ENCODE measurements at regions not wholly inside any gene's neighbourhood (a gene's known extent, or its start where the extent isn't known, plus 50 kb on each side); places are given as distances from the start of the nearest gene placed in this dataset.

GRCh38 chr3:150180334-150180733, 209.6 kb upstream of the PFN2 start:
- no peak overlapping the region for H2BK120ac ChIP-seq (replicated peaks; ENCODE audit: low read depth, low read length)
- CTCF ChIA-PET (ENCODE audit: partially characterized antibody): interaction anchor here (0.7 to 1.5 kb wide), 4 partner anchors 11 to 1386 kb away, joined by 3 to 7 read pairs (median 4); no protein-coding TSS in a partner anchor
- H3K23ac ChIP-seq (ENCODE audit: insufficient read length): no peak overlapping the region
- H4K91ac ChIP-seq (replicated peaks; ENCODE audit: insufficient read length, low read length): no peak overlapping the region
- FAIRE-seq (no peak), DNase-seq (ENCODE audit: low read depth in 1 of 2, low spot score in 2 of 2) (no peak)
- no peak overlapping the region for H3K56ac ChIP-seq (replicated peaks; ENCODE audit: insufficient read length, low read depth, low read length)
- H2AK5ac ChIP-seq (ENCODE audit: low read depth, low read length): no peak overlapping the region
- H2BK12ac ChIP-seq (ENCODE audit: low read depth, low read length): no peak overlapping the region
- H2BK20ac ChIP-seq (ENCODE audit: low read length): no peak overlapping the region
- no peak overlapping the region for H4K8ac ChIP-seq (ENCODE audit: extremely low read depth, insufficient read depth, low read length)
- peaks cover 0 to 6% (median 0%) of the 10 kb centered on the region in 4 experiments; a peak in 1 of 7 replicates for H3K4me1 ChIP-seq (replicated peaks in 1 of 4; ENCODE audit: control insufficient read depth in 3 of 4, insufficient read depth in 4 of 4, low read length in 3 of 4)
- no peak overlapping the region for H3K9ac ChIP-seq (replicated peaks in 1 of 4; ENCODE audit: extremely low read depth in 1 of 4, low read depth in 3 of 4, low read length in 3 of 4)
- 0 out of 7 replicates have a peak, but pooled peaks cover 0 to 2% (median 0%) of the 10 kb centered on the region in 4 experiments for H3K27me3 ChIP-seq (replicated peaks in 1 of 4; ENCODE audit: control insufficient read depth in 3 of 4, extremely low read depth in 1 of 4, insufficient read depth in 3 of 4, low read length in 3 of 4)
- H4K5ac ChIP-seq (ENCODE audit: insufficient read length, low read depth, low read length): no peak overlapping the region
- no peak overlapping the region for H3K4me3 ChIP-seq (ENCODE audit: extremely low read depth in 1 of 4, insufficient read depth in 2 of 4, low read depth in 3 of 4, low read length in 4 of 4)
- no peak overlapping the region for H3K27ac ChIP-seq (ENCODE audit: low read depth, low read length)
- H3K4me2 ChIP-seq (ENCODE audit: insufficient read depth in 1 of 2, low read depth in 2 of 2, low read length in 2 of 2): no peak overlapping the region
- H3K23me2 ChIP-seq (ENCODE audit: low read depth, low read length): peaks cover 1% of the 10 kb centered on the region; the same call in 1 of the 2 replicates
- no peak overlapping the region for H2BK15ac ChIP-seq (ENCODE audit: low read length)
- no peak overlapping the region for H3K18ac ChIP-seq (ENCODE audit: extremely low read depth, low read length)
- no peaks in the 10 kb centered on the region for H3K9me3 ChIP-seq (ENCODE audit: insufficient read depth in 2 of 2, low read depth in 1 of 2, low read length in 1 of 2)
- H3K4ac ChIP-seq (replicated peaks; ENCODE audit: insufficient read length, low read depth, low read length): no peak overlapping the region
- no peaks in the 10 kb centered on the region for H4K20me1 ChIP-seq (replicated peaks in 1 of 2; ENCODE audit: control insufficient read depth in 1 of 2, insufficient read depth in 2 of 2, low read length in 2 of 2)
- POLR2A ChIA-PET (ENCODE audit: partially characterized antibody): no interaction called here
- no peaks in the 10 kb centered on the region for H3K79me1 ChIP-seq (ENCODE audit: low read depth, low read length)
- H3K14ac ChIP-seq (ENCODE audit: insufficient read length): no peak overlapping the region
- WGBS, 2 experiments (ENCODE audit: extremely low coverage in 1 of 2, insufficient coverage in 1 of 2, insufficient read length in 1 of 2, insufficient replicate concordance in 2 of 2, low coverage in 1 of 2, low lambda C conversion rate in 2 of 2, missing lambda C conversion rate in 1 of 2): 84% methylated on average over 1 of the region's 1 CpG; no CpG with 5 or more reads in 1 of the 2 experiments
- H3K79me2 ChIP-seq (ENCODE audit: control insufficient read depth in 1 of 2, insufficient read depth in 2 of 2, low read length in 2 of 2): no peaks in the 10 kb centered on the region
- no peaks in the 10 kb centered on the region for H3K36me3 ChIP-seq (ENCODE audit: control insufficient read depth in 2 of 4, insufficient read depth in 4 of 4, low read length in 3 of 4)
- no peak overlapping the region for H2BK5ac ChIP-seq (ENCODE audit: low read depth, low read length)
- no peak overlapping the region for H2AFZ ChIP-seq (ENCODE audit: low read length)
- TF ChIP-seq CREB1 (IDR thresholded peaks at IDR 0.05): no peak
- TF ChIP-seq CTBP2 (IDR thresholded peaks at IDR 0.05; ENCODE audit: borderline replicate concordance, insufficient read depth, insufficient read length, low read length): no peak
- TF ChIP-seq MAFK (IDR thresholded peaks at IDR 0.05; ENCODE audit: low read depth, low read length): no peak
- TF ChIP-seq GABPA (IDR thresholded peaks at IDR 0.05; ENCODE audit: borderline replicate concordance, insufficient read depth, low read length): no peak
- no peak for TF ChIP-seq SP1 (IDR thresholded peaks at IDR 0.05; ENCODE audit: low read depth, low read length)
- no peak for TF ChIP-seq EZH2 (IDR thresholded peaks at IDR 0.05; ENCODE audit: low read depth, low read length, severe bottlenecking)
- no peak for TF ChIP-seq POLR2AphosphoS5 (IDR thresholded peaks at IDR 0.05; ENCODE audit: low read depth, low read length)
- TF ChIP-seq BRCA1 (IDR thresholded peaks at IDR 0.05; ENCODE audit: low read depth, low read length): no peak
- no peak for TF ChIP-seq HDAC2 (IDR thresholded peaks at IDR 0.05; ENCODE audit: borderline replicate concordance in 1 of 2, low read depth in 2 of 2, low read length in 2 of 2)
- TF ChIP-seq FOSL1 (IDR thresholded peaks at IDR 0.05; ENCODE audit: insufficient read depth, low read depth, low read length): no peak
- TF ChIP-seq RNF2 (IDR thresholded peaks at IDR 0.05; ENCODE audit: borderline replicate concordance, low read depth, low read length, missing control alignments, poor library complexity, severe bottlenecking): no peak
- TF ChIP-seq BCL11A (IDR thresholded peaks at IDR 0.05; ENCODE audit: low read depth in 2 of 2, low read length in 2 of 2): no peak
